ENCODE measurements at regions not wholly inside any gene's neighbourhood (a gene's known extent, or its start where the extent isn't known, plus 50 kb on each side); places are given as distances from the start of the nearest gene placed in this dataset.

DNA sequence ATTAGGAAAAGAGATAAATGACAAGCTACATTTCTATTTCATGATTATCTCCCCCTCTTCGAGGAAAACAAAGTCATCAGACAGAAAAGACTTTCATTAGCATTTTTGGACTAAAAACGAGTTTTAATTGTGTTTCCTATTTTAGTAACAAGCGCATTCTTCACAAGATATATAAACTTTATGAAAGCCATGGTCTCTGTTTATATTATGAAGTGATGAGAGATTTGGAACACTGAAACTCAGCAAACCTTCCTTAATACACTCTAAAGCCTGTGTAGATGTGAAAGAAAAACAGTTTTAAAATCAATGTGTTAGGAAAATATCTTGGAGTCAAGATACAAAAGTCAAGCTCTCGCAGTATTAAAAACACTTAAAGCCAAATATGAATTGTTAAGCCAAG lies 539.1 kb downstream of the LRFN5 start:
- no peak overlapping the region for H3K4me2 ChIP-seq
- no peak for TF ChIP-seq RCOR1 (IDR thresholded peaks at IDR 0.05; ENCODE audit: low read depth, low read length)
- TF ChIP-seq HOXB13 (CRISPR knock-in tag; IDR thresholded peaks at IDR 0.05; ENCODE audit: low read depth), result no peak
- no peak for TF ChIP-seq HOXB5 (CRISPR knock-in tag; IDR thresholded peaks at IDR 0.05)
- no peak for TF ChIP-seq CEBPB (IDR thresholded peaks at IDR 0.05)
- TF ChIP-seq JUNB (IDR thresholded peaks at IDR 0.05), result no peak
- ATAC-seq (no peak), DNase-seq (ENCODE audit: low read depth in 1 of 2, low spot score in 1 of 2) (no peak), FAIRE-seq (peak; percentile 46)
- H3K27ac ChIP-seq, result no peak overlapping the region
- ChIA-PET POLR2A (no interaction called here), CTCF (no interaction called here)
- WGBS (ENCODE audit: missing lambda C conversion rate), result 59% methylated on average over 4 of the region's 4 CpGs
- peaks cover 11% of the 10 kb centered on the region for H3K4me1 ChIP-seq
- no peak overlapping the region for H3K4me3 ChIP-seq
- H3K9me3 ChIP-seq, result no peaks in the 10 kb centered on the region

DNA sequence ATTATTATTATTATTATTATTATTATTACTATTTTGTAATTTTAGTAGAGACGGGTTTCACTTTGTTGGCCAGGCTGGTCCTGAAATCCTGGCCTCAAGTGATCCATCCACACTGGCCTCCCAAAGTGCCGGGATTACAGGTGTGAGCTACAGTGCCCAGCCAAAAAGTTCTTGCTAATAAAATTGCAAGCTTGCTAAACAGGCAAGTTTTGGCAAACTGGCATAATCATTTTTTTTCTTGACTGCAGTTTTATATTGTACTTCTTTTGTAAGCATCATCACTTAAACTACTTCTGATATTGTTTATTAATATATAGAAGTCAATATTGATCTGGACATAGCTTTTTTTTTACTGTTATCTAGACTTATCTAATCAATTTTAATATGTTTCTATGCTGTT lies 536.4 kb downstream of the LRFN5 start:
- Histone ChIP-seq H3K9me3 (no peaks in the 10 kb centered on the region), H3K27ac (no peak overlapping the region), H3K4me3 (no peak overlapping the region), H3K4me2 (no peak overlapping the region), H3K4me1 (peaks cover 18% of the 10 kb centered on the region)
- POLR2A ChIA-PET, result no interaction called here
- WGBS (ENCODE audit: missing lambda C conversion rate), result 98% methylated on average over 2 of the region's 2 CpGs
- DNase-seq (ENCODE audit: low read depth in 1 of 2, low spot score in 1 of 2), result no peak
- TF ChIP-seq MAFK (IDR thresholded peaks at IDR 0.05; ENCODE audit: partially characterized antibody) (peak; percentile 54), RARB (CRISPR knock-in tag; IDR thresholded peaks at IDR 0.05) (no peak), HDAC2 (IDR thresholded peaks at IDR 0.05) (no peak)
- TF ChIP-seq, protein P1, sequence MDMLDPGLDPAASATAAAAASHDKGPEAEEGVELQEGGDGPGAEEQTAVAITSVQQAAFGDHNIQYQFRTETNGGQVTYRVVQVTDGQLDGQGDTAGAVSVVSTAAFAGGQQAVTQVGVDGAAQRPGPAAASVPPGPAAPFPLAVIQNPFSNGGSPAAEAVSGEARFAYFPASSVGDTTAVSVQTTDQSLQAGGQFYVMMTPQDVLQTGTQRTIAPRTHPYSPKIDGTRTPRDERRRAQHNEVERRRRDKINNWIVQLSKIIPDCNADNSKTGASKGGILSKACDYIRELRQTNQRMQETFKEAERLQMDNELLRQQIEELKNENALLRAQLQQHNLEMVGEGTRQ (IDR thresholded peaks at IDR 0.05), result no peak
- no peak for ATAC-seq
- CTCF ChIA-PET, result interaction anchor here (0.6 kb wide), 1 partner anchor 15 kb away, joined by 3 read pairs; no protein-coding TSS in a partner anchor
- no peak for FAIRE-seq

DNA sequence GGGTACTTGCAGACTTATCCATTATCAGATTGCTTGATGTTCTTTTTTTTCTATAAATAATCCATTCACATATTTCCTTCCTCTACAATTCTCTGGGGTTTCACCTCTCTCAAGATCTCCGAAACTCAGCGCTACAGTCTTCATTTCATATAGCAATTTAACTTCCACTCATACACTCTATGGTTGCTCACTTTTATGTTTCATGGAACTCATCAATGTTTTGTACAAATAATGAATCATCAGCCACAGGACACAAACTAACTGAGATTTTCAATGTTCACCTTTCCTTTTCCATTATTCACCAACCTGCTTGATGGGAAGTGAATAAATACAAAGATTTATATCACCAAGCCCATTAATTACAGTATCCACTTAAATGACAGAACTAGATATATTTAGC lies 534.7 kb downstream of the LRFN5 start:
- ChIA-PET CTCF (no interaction called here), POLR2A (no interaction called here)
- WGBS (ENCODE audit: missing lambda C conversion rate), result 61% methylated on average over 2 of the region's 2 CpGs
- Histone ChIP-seq H3K4me2 (peak overlapping the region; percentile 49), H3K9me3 (no peaks in the 10 kb centered on the region), H3K27ac (peak overlapping the region; percentile 16 to 65; a peak in 1 of 6 replicates), H3K4me3 (no peak overlapping the region), H3K4me1 (peaks cover 18% of the 10 kb centered on the region)
- peak; percentile 51 to 57; a peak in 5 of 6 replicates for ATAC-seq
- peak in 1 of 2 experiments; percentile 4 for DNase-seq (ENCODE audit: low read depth in 1 of 2, low spot score in 1 of 2)
- peak; percentile 77 for FAIRE-seq
- TF ChIP-seq JUNB (IDR thresholded peaks at IDR 0.05), result peak; percentile 18; the same call in 1 of the 2 replicates
- TF ChIP-seq, protein P2, sequence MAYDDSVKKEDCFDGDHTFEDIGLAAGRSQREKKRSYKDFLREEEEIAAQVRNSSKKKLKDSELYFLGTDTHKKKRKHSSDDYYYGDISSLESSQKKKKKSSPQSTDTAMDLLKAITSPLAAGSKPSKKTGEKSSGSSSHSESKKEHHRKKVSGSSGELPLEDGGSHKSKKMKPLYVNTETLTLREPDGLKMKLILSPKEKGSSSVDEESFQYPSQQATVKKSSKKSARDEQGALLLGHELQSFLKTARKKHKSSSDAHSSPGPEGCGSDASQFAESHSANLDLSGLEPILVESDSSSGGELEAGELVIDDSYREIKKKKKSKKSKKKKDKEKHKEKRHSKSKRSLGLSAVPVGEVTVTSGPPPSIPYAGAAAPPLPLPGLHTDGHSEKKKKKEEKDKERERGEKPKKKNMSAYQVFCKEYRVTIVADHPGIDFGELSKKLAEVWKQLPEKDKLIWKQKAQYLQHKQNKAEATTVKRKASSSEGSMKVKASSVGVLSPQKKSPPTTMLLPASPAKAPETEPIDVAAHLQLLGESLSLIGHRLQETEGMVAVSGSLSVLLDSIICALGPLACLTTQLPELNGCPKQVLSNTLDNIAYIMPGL (CRISPR knock-in tag; IDR thresholded peaks at IDR 0.05; ENCODE audit: borderline replicate concordance), result no peak

DNA sequence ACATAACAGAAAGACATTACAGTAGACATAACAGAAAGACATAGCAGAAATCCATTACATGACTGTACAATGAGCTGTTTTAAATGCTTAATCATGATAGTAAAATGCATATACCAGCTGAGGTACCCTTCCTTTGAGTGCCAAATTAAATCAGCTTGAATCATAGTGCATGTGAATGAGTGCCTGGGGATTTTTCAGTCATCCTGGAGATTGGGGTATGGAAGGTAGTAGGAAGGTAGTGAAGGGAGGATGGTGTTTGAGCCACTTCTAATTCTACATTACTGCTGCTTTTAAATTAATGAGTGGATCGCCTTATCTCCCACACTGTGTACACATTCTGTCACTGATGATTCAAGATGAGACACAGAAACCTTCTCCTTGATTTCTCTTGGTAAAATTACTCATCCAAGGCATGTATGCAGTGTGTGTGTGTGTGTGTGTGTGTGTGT lies 534.2 kb downstream of the LRFN5 start:
- TF ChIP-seq JUN (IDR thresholded peaks at IDR 0.05) (peak in 1 of 2 experiments; percentile 23; a peak in 1 of 5 replicates), JUNB (IDR thresholded peaks at IDR 0.05) (peak; percentile 83), ESRRA (IDR thresholded peaks at IDR 0.05; ENCODE audit: borderline replicate concordance, low read length) (no peak), FOSL2 (IDR thresholded peaks at IDR 0.05) (peak; percentile 82), FOSL2 (CRISPR knock-in tag; IDR thresholded peaks at IDR 0.05) (peak; percentile 86), MAFK (IDR thresholded peaks at IDR 0.05; ENCODE audit: partially characterized antibody) (peak; percentile 6), CHD2 (IDR thresholded peaks at IDR 0.05; ENCODE audit: low read length, partially characterized antibody) (no peak), KDM5A (IDR thresholded peaks at IDR 0.05) (no peak), GATA3 (IDR thresholded peaks at IDR 0.05; ENCODE audit: borderline replicate concordance) (peak; percentile 56; the same call in 1 of the 2 replicates), HOXB13 (CRISPR knock-in tag; IDR thresholded peaks at IDR 0.05; ENCODE audit: low read depth) (no peak), ZC3H11A (IDR thresholded peaks at IDR 0.05) (no peak)
- TF ChIP-seq, protein P2 (CRISPR knock-in tag; IDR thresholded peaks at IDR 0.05; ENCODE audit: borderline replicate concordance), result no peak
- H3K4me3 ChIP-seq, result no peak overlapping the region
- POLR2A ChIA-PET, result no interaction called here
- peaks cover 18% of the 10 kb centered on the region for H3K4me1 ChIP-seq
- H3K4me2 ChIP-seq, result peak overlapping the region; percentile 49
- DNase-seq (ENCODE audit: low read depth in 1 of 2, low spot score in 1 of 2) (peak; percentile 4 to 64), ATAC-seq (peak; percentile 86 to 93), FAIRE-seq (no peak)
- CTCF ChIA-PET, result no interaction called here
- no peaks in the 10 kb centered on the region for H3K9me3 ChIP-seq
- peak overlapping the region; percentile 5 to 65; a peak in 3 of 6 replicates for H3K27ac ChIP-seq
- WGBS (ENCODE audit: missing lambda C conversion rate), result 7% methylated on average over 1 of the region's 1 CpG
